Keratinocyte (primary cell): ENCODE measurements at regions not wholly inside any gene's neighbourhood (a gene's known extent, or its start where the extent isn't known, plus 50 kb on each side); places are given as distances from the start of the nearest gene placed in this dataset.

Experiments used
- DNase-seq: peaks from one replicate; pipeline ENCODE4 v3.0.0-alpha.2; 2011; ENCODE audit warnings: low read depth, missing footprints, low spot score
- FAIRE-seq: peaks from 2 replicates; lab custom pipeline; 2011; peaks lifted over from hg19 to GRCh38; lab: Jason Lieb, UNC
- H2AFZ ChIP-seq: 2 replicates; pipeline ENCODE4 v1.6.0; 2012; ENCODE audit warnings: low read length, control low read depth, inconsistent platforms; ENCODE audit not compliant: control insufficient read depth
- H3K27ac ChIP-seq: 2 replicates; pipeline ENCODE4 v1.5.1; 2011; ENCODE audit warnings: low read length; ENCODE audit not compliant: control insufficient read depth, insufficient read depth
- H3K27me3 ChIP-seq: 3 replicates; pipeline ENCODE4 v1.6.0; 2011; ENCODE audit warnings: low read length; ENCODE audit not compliant: control insufficient read depth, insufficient read depth; ENCODE audit errors: extremely low read depth
- H3K36me3 ChIP-seq, 2 experiments: 2 replicates in 1 of 2; 3 replicates in 1 of 2; pipeline ENCODE4 v1.5.1; 2011; ENCODE audit warnings: low read length in 2 of 2, mild to moderate bottlenecking in 1 of 2; ENCODE audit not compliant: control insufficient read depth in 2 of 2, insufficient read depth in 2 of 2; ENCODE audit errors: extremely low read depth in 1 of 2
- H3K4me1 ChIP-seq: 3 replicates; pipeline ENCODE4 v1.5.1; 2011; ENCODE audit warnings: low read length; ENCODE audit not compliant: control insufficient read depth, insufficient read depth; ENCODE audit errors: extremely low read depth
- H3K4me2 ChIP-seq: 3 replicates; pipeline ENCODE4 v1.6.0; 2011; ENCODE audit warnings: low read depth, low read length; ENCODE audit not compliant: control insufficient read depth, insufficient read depth; ENCODE audit errors: extremely low read depth
- H3K4me3 ChIP-seq, 3 experiments: fragments of 200-600 bp in 1 of 3; sonication (generic) in 1 of 3; 2 replicates in 2 of 3; 3 replicates in 1 of 3; pipeline ENCODE4 v1.5.1; 2011 to 2016; ENCODE audit warnings: low read length in 3 of 3, mild to moderate bottlenecking in 3 of 3, control low read depth in 2 of 3, inconsistent platforms in 1 of 3, low read depth in 1 of 3, mixed read lengths in 1 of 3, mixed run types in 1 of 3, moderate library complexity in 1 of 3; ENCODE audit not compliant: control insufficient read depth in 2 of 3, insufficient read depth in 2 of 3; ENCODE audit errors: extremely low read depth in 1 of 3
- H3K79me2 ChIP-seq: 2 replicates; pipeline ENCODE4 v1.6.0; 2012; ENCODE audit warnings: low read length; ENCODE audit not compliant: control insufficient read depth, insufficient read depth
- H3K9ac ChIP-seq: 3 replicates; pipeline ENCODE4 v1.6.0; 2011; ENCODE audit warnings: low read length; ENCODE audit not compliant: control insufficient read depth, insufficient read depth; ENCODE audit errors: extremely low read depth
- H3K9me1 ChIP-seq: 3 replicates; pipeline ENCODE4 v1.6.0; 2011; ENCODE audit warnings: low read length; ENCODE audit not compliant: control insufficient read depth, insufficient read depth; ENCODE audit errors: extremely low read depth
- H3K9me3 ChIP-seq: 2 replicates; pipeline ENCODE4 v1.5.1; 2012; ENCODE audit warnings: low read depth, low read length; ENCODE audit not compliant: control insufficient read depth
- H4K20me1 ChIP-seq: 3 replicates; pipeline ENCODE4 v1.6.0; 2011; ENCODE audit warnings: low read length; ENCODE audit not compliant: control insufficient read depth, insufficient read depth; ENCODE audit errors: extremely low read depth
- CTCF ChIP-seq, 3 experiments: IDR thresholded peaks in 1 of 3; conservative IDR thresholded peaks in 1 of 3; optimal IDR thresholded peaks in 1 of 3; 2 replicates in 2 of 3; 3 replicates in 1 of 3; pipeline versions ENCODE3 to v1.5.1; 2011; ENCODE audit warnings: low read length in 3 of 3, mild to moderate bottlenecking in 3 of 3, moderate library complexity in 2 of 3, control low read depth in 1 of 3, inconsistent platforms in 1 of 3; ENCODE audit not compliant: insufficient read depth in 2 of 3; ENCODE audit errors: extremely low read depth in 1 of 3
- EZH2 ChIP-seq: IDR thresholded peaks from one replicate; pipeline ENCODE4 v1.6.1; 2012; ENCODE audit warnings: inconsistent platforms, mild to moderate bottlenecking, low read length, moderate library complexity
- dilution Hi-C: fragments of 300-500 bp; cut with MboI; formaldehyde crosslinking; loops from one replicate; pipeline ENCODE4 v1.7.0; 2020; ENCODE audit warnings: low sequenced_read_pairs; ENCODE audit not compliant: extremely low pct_ligation_motif_present

GRCh38 chr9:2478421-2478820 lies 143.2 kb upstream of the VLDLR start:
- no peak overlapping the region for H3K4me2 ChIP-seq
- H2AFZ ChIP-seq: no peak overlapping the region
- no peak overlapping the region for H3K27ac ChIP-seq
- H3K9me1 ChIP-seq: no peaks in the 10 kb centered on the region
- no peak for DNase-seq
- no peaks in the 10 kb centered on the region for H4K20me1 ChIP-seq
- H3K36me3 ChIP-seq: no peaks in the 10 kb centered on the region
- no peaks in the 10 kb centered on the region for H3K4me1 ChIP-seq
- H3K79me2 ChIP-seq: no peaks in the 10 kb centered on the region
- TF ChIP-seq EZH2 (no peak), CTCF (optimal IDR thresholded peaks at IDR 0.05 in 1 of 3, IDR thresholded peaks at IDR 0.05 in 1 of 3, conservative IDR thresholded peaks at IDR 0.05 in 1 of 3; ENCODE audit: extremely low read depth in 1 of 3, insufficient read depth in 2 of 3, low read length in 3 of 3) (no peak)
- H3K9me3 ChIP-seq: no peaks in the 10 kb centered on the region
- H3K4me3 ChIP-seq: no peak overlapping the region
- H3K9ac ChIP-seq: no peak overlapping the region
- H3K27me3 ChIP-seq: no peaks in the 10 kb centered on the region
- FAIRE-seq: no peak
- dilution Hi-C loops: no loop called here

- DNase-seq: no peak
- dilution Hi-C loops: no loop called here
Observed at GRCh38 chr9:2479056-2479565, 142.5 kb upstream of the VLDLR start.

More at GRCh38 chr9:2479056-2479565, 142.5 kb upstream of the VLDLR start:
- Histone ChIP-seq H2AFZ (no peak overlapping the region), H3K27ac (no peak overlapping the region), H3K4me1 (no peaks in the 10 kb centered on the region), H3K9ac (no peak overlapping the region), H3K9me1 (no peaks in the 10 kb centered on the region), H3K9me3 (no peaks in the 10 kb centered on the region), H3K36me3 (no peaks in the 10 kb centered on the region), H3K4me3 (no peak overlapping the region), H3K79me2 (no peaks in the 10 kb centered on the region), H3K4me2 (no peak overlapping the region), H3K27me3 (no peaks in the 10 kb centered on the region), H4K20me1 (no peaks in the 10 kb centered on the region)
- TF ChIP-seq CTCF (optimal IDR thresholded peaks at IDR 0.05 in 1 of 3, IDR thresholded peaks at IDR 0.05 in 1 of 3, conservative IDR thresholded peaks at IDR 0.05 in 1 of 3; ENCODE audit: extremely low read depth in 1 of 3, insufficient read depth in 2 of 3, low read length in 3 of 3) (no peak), EZH2 (no peak)
- no peak for FAIRE-seq
